K562 (cell line): ENCODE measurements at regions not wholly inside any gene's neighbourhood (a gene's known extent, or its start where the extent isn't known, plus 50 kb on each side); places are given as distances from the start of the nearest gene placed in this dataset.

Experiments used
- AFF4 ChIP-seq: sonication (generic); formaldehyde crosslinking; IDR thresholded peaks from 2 replicates; pipeline ENCODE4 v1.8.0; 2023; ENCODE audit warnings: mild to moderate bottlenecking, missing genetic modification reagents
- BMI1 ChIP-seq: fragments of 150-350 bp; IDR thresholded peaks from 2 replicates; pipeline ENCODE4 v1.6.1; 2014; ENCODE audit warnings: low read length
- CREB5 ChIP-seq: fragments of 250-450 bp; sonication (Bioruptor Pico); IDR thresholded peaks from 2 replicates; pipeline ENCODE4 v1.5.0; 2020; ENCODE audit warnings: mild to moderate bottlenecking
- CXXC5 ChIP-seq: fragments of 250-450 bp; sonication (Bioruptor Pico); IDR thresholded peaks from 2 replicates; pipeline ENCODE4 v1.8.0; 2022; ENCODE audit warnings: inconsistent platforms, mild to moderate bottlenecking, moderate library complexity
- DMBX1 ChIP-seq: fragments of 250-450 bp; sonication (Bioruptor Pico); IDR thresholded peaks from 2 replicates; pipeline ENCODE4 v1.8.0; 2022; ENCODE audit warnings: inconsistent platforms, mild to moderate bottlenecking, moderate library complexity, borderline replicate concordance
- E2F3 ChIP-seq: fragments of 250-450 bp; sonication (Bioruptor Pico); IDR thresholded peaks from 2 replicates; pipeline ENCODE4 v1.4.0; 2020; ENCODE audit warnings: mild to moderate bottlenecking
- HDAC3 ChIP-seq: fragments of 450-650 bp; IDR thresholded peaks from 2 replicates; pipeline ENCODE4 v1.6.1; 2018; ENCODE audit warnings: borderline replicate concordance, mild to moderate bottlenecking, moderate library complexity; ENCODE audit not compliant: partially characterized antibody
- LEF1 ChIP-seq: fragments of 450-650 bp; IDR thresholded peaks from 2 replicates; pipeline ENCODE4 v1.6.1; 2016; ENCODE audit warnings: mild to moderate bottlenecking
- MNT ChIP-seq, 2 experiments: fragments of 450-650 bp; conservative IDR thresholded peaks; 2 replicates each; pipeline ENCODE4 v1.6.1; 2017; ENCODE audit warnings: mild to moderate bottlenecking in 2 of 2, moderate library complexity in 2 of 2
- NR2C1 ChIP-seq, 2 experiments: fragments of 450-650 bp; IDR thresholded peaks; 2 replicates each; pipeline ENCODE4 v1.6.1; 2017; ENCODE audit warnings: mild to moderate bottlenecking in 2 of 2, antibody characterized with exemption in 1 of 2, inconsistent platforms in 1 of 2, missing compliant biosample characterization in 1 of 2, missing genetic modification characterization in 1 of 2
- NRF1 ChIP-seq, 2 experiments: fragments of 450-650 bp; IDR thresholded peaks in 1 of 2; conservative IDR thresholded peaks in 1 of 2; 2 replicates each; pipeline ENCODE4 v1.6.1; 2014; ENCODE audit warnings: mild to moderate bottlenecking in 2 of 2
- PHF8 ChIP-seq: fragments of 200-600 bp; sonication (generic); IDR thresholded peaks from 2 replicates; pipeline ENCODE4 v1.6.1; 2012; ENCODE audit warnings: mixed run types, mild to moderate bottlenecking, inconsistent platforms, low read length, moderate library complexity, borderline replicate concordance
- POLR2G ChIP-seq: fragments of 200-400 bp; formaldehyde crosslinking; IDR thresholded peaks from 2 replicates; pipeline ENCODE4 v1.6.1; 2017; ENCODE audit warnings: low read depth, mild to moderate bottlenecking, antibody characterized with exemption, low read length, moderate library complexity
- SIRT6 ChIP-seq: IDR thresholded peaks from one replicate; pipeline ENCODE4 v1.6.1; 2012; ENCODE audit warnings: low read depth, mild to moderate bottlenecking, control low read depth, inconsistent platforms, low read length, moderate library complexity
- ZBTB1 ChIP-seq: sonication (generic); formaldehyde crosslinking; IDR thresholded peaks from 2 replicates; pipeline ENCODE4 v1.8.1; 2023; ENCODE audit warnings: missing genetic modification reagents, low read depth, mild to moderate bottlenecking, borderline replicate concordance
- ZNF253 ChIP-seq: fragments of 250-450 bp; sonication (Bioruptor Pico); conservative IDR thresholded peaks from 2 replicates; pipeline ENCODE4 v1.6.1; 2021; ENCODE audit warnings: mild to moderate bottlenecking
- ZNF592 ChIP-seq: fragments of 450-650 bp; IDR thresholded peaks from 2 replicates; pipeline ENCODE4 v1.6.1; 2017; ENCODE audit warnings: antibody characterized with exemption, mild to moderate bottlenecking

- TF ChIP-seq AFF4 (no peak), CREB5 (CRISPR knock-in tag) (no peak), E2F3 (CRISPR knock-in tag) (no peak), ZNF592 (no peak), LEF1 (no peak), ZNF253 (CRISPR knock-in tag) (no peak), HDAC3 (no peak), BMI1 (no peak), SIRT6 (no peak), ZBTB1 (peak; percentile 65; the same call in 1 of the 2 replicates), POLR2G (no peak), PHF8 (no peak; the same call in 1 of the 2 replicates), CXXC5 (peak; percentile 60), MNT (conservative IDR thresholded peaks at IDR 0.05) (no peak), DMBX1 (CRISPR knock-in tag) (no peak), NRF1 (conservative IDR thresholded peaks at IDR 0.05 in 1 of 2, IDR thresholded peaks at IDR 0.05 in 1 of 2) (no peak), NR2C1 (IDR thresholded peaks at IDR 0.05) (no peak), NR2C1 (tag; IDR thresholded peaks at IDR 0.05) (no peak)
Observed at GRCh38 chr12:124506145-124506831, 61.1 kb downstream of the NCOR2 start (continued).
